HEK293 (cell line): ENCODE measurements at regions not wholly inside any gene's neighbourhood (a gene's known extent, or its start where the extent isn't known, plus 50 kb on each side); places are given as distances from the start of the nearest gene placed in this dataset.

Experiments
- CTCF ChIA-PET: fragments of 350-600 bp; formaldehyde crosslinking; extraction: SDS; loops from one replicate; lab custom pipeline; 2021; ENCODE audit warnings: antibody characterized with exemption; lab: Yijun Ruan, JAX
- POLR2A ChIA-PET: fragments of 300-600 bp; formaldehyde crosslinking; extraction: SDS; loops from one replicate; lab custom pipeline; 2020; ENCODE audit warnings: antibody characterized with exemption, inconsistent platforms; lab: Yijun Ruan, JAX
- H3K27ac ChIP-seq: fragments of 200-500 bp; sonication (Bioruptor generic); 2 replicates; pipeline ENCODE4 v1.5.1; 2014; ENCODE audit warnings: low read depth, low read length, control low read depth, inconsistent platforms; ENCODE audit errors: extremely low read depth
- H3K36me3 ChIP-seq, 2 experiments: fragments of 200-500 bp in 1 of 2; sonication (Bioruptor generic) in 1 of 2; 1 replicate in 1 of 2; 2 replicates in 1 of 2; pipeline ENCODE4 v1.5.1; 2014 to 2017; ENCODE audit warnings: inconsistent platforms in 2 of 2, low read length in 2 of 2; ENCODE audit not compliant: control insufficient read depth in 2 of 2, insufficient read depth in 1 of 2
- H3K4me1 ChIP-seq: fragments of 200-500 bp; sonication (Bioruptor generic); 2 replicates; pipeline ENCODE4 v1.5.1; 2014; ENCODE audit warnings: mild to moderate bottlenecking, low read length, inconsistent platforms; ENCODE audit not compliant: control insufficient read depth, insufficient read depth
- H3K4me3 ChIP-seq: 2 replicates; pipeline ENCODE4 v1.5.1; 2011; ENCODE audit warnings: low read depth, mild to moderate bottlenecking, control low read depth, low read length, moderate library complexity
- H3K9me3 ChIP-seq: fragments of 200-500 bp; sonication (Bioruptor generic); 2 replicates; pipeline ENCODE4 v1.5.1; 2014; ENCODE audit warnings: low read depth, low read length, inconsistent platforms; ENCODE audit not compliant: control insufficient read depth, insufficient read depth
- GFI1B ChIP-seq: fragments of 450-650 bp; formaldehyde crosslinking; IDR thresholded peaks from 2 replicates; pipeline ENCODE4 v1.5.1; 2016; ENCODE audit warnings: missing biosample characterization, missing genetic modification characterization
- HOXA7 ChIP-seq: sonication (generic); formaldehyde crosslinking; IDR thresholded peaks from 2 replicates; pipeline ENCODE4 v1.8.1; 2022; ENCODE audit warnings: missing genetic modification reagents, borderline replicate concordance
- HOXC10 ChIP-seq: sonication (generic); formaldehyde crosslinking; IDR thresholded peaks from 2 replicates; pipeline ENCODE4 v1.8.1; 2023; ENCODE audit warnings: mild to moderate bottlenecking, missing genetic modification reagents
- HOXD13 ChIP-seq: sonication (generic); formaldehyde crosslinking; IDR thresholded peaks from 2 replicates; pipeline ENCODE4 v1.8.0; 2022; ENCODE audit warnings: missing genetic modification reagents, borderline replicate concordance
- KLF10 ChIP-seq: fragments of 450-650 bp; IDR thresholded peaks from 2 replicates; pipeline ENCODE4 v1.5.1; 2018; ENCODE audit warnings: missing biosample characterization, mild to moderate bottlenecking, missing genetic modification characterization
- KLF16 ChIP-seq: fragments of 450-650 bp; formaldehyde crosslinking; IDR thresholded peaks from 2 replicates; pipeline ENCODE4 v1.5.1; 2017; ENCODE audit warnings: missing biosample characterization, missing genetic modification characterization
- RBAK ChIP-seq: fragments of 450-650 bp; formaldehyde crosslinking; IDR thresholded peaks from 2 replicates; pipeline ENCODE4 v1.5.1; 2016; ENCODE audit warnings: missing biosample characterization, missing genetic modification characterization
- SETDB1 ChIP-seq: IDR thresholded peaks from one replicate; pipeline ENCODE4 v1.6.1; 2017; ENCODE audit warnings: mild to moderate bottlenecking, low read length, moderate library complexity, mixed read lengths; ENCODE audit not compliant: insufficient read length
- TRIM28 ChIP-seq: IDR thresholded peaks from 2 replicates; pipeline ENCODE4 v1.6.1; 2011; ENCODE audit warnings: low read length, control low read depth, borderline replicate concordance
- ZBTB1 ChIP-seq: fragments of 450-650 bp; formaldehyde crosslinking; IDR thresholded peaks from 2 replicates; pipeline ENCODE4 v1.5.1; 2016; ENCODE audit warnings: missing biosample characterization, missing genetic modification characterization
- ZNF114 ChIP-seq: fragments of 450-650 bp; formaldehyde crosslinking; IDR thresholded peaks from 2 replicates; pipeline ENCODE4 v1.5.0; 2017; ENCODE audit warnings: missing biosample characterization, missing genetic modification characterization
- ZNF274 ChIP-seq, 2 experiments: fragments of 200-500 bp in 1 of 2; fragments of 450-650 bp in 1 of 2; sonication (Bioruptor generic) in 1 of 2; formaldehyde crosslinking in 1 of 2; IDR thresholded peaks; 2 replicates each; pipeline versions ENCODE4 v1.5.1 to v1.6.1; 2014 to 2016; ENCODE audit warnings: borderline replicate concordance in 1 of 2, inconsistent platforms in 1 of 2, low read length in 1 of 2, missing biosample characterization in 1 of 2, missing genetic modification characterization in 1 of 2
- ZNF350 ChIP-seq: fragments of 450-650 bp; formaldehyde crosslinking; IDR thresholded peaks from 2 replicates; pipeline ENCODE4 v1.5.0; 2017; ENCODE audit warnings: missing biosample characterization, mild to moderate bottlenecking, missing genetic modification characterization
- ZNF404 ChIP-seq: fragments of 450-650 bp; formaldehyde crosslinking; IDR thresholded peaks from 2 replicates; pipeline ENCODE4 v1.5.1; 2017; ENCODE audit warnings: missing biosample characterization, missing genetic modification characterization
- ZNF521 ChIP-seq: fragments of 450-650 bp; formaldehyde crosslinking; IDR thresholded peaks from 2 replicates; pipeline ENCODE4 v1.5.1; 2017; ENCODE audit warnings: missing biosample characterization, mild to moderate bottlenecking, missing genetic modification characterization
- ZNF558 ChIP-seq: fragments of 450-650 bp; formaldehyde crosslinking; IDR thresholded peaks from 2 replicates; pipeline ENCODE4 v1.5.1; 2016; ENCODE audit warnings: missing biosample characterization, missing genetic modification characterization
- ZNF561 ChIP-seq: fragments of 450-650 bp; IDR thresholded peaks from 2 replicates; pipeline ENCODE4 v1.5.1; 2018; ENCODE audit warnings: missing biosample characterization, missing genetic modification characterization, borderline replicate concordance
- ZNF658 ChIP-seq: fragments of 450-650 bp; formaldehyde crosslinking; IDR thresholded peaks from 2 replicates; pipeline ENCODE4; 2016; ENCODE audit warnings: missing biosample characterization, missing genetic modification characterization
- ZNF768 ChIP-seq: fragments of 450-650 bp; formaldehyde crosslinking; IDR thresholded peaks from 2 replicates; pipeline ENCODE4 v1.5.1; 2018; ENCODE audit warnings: missing biosample characterization, mild to moderate bottlenecking, missing genetic modification characterization
- ZNF785 ChIP-seq: fragments of 450-650 bp; formaldehyde crosslinking; IDR thresholded peaks from 2 replicates; pipeline ENCODE4 v1.5.1; 2016; ENCODE audit warnings: missing biosample characterization, missing genetic modification characterization
- ZNF837 ChIP-seq: fragments of 450-650 bp; formaldehyde crosslinking; IDR thresholded peaks from 2 replicates; pipeline ENCODE4 v1.5.1; 2016; ENCODE audit warnings: missing biosample characterization, missing genetic modification characterization
- TF ChIP-seq, protein P1 (sequence below): fragments of 450-650 bp; formaldehyde crosslinking; IDR thresholded peaks from 2 replicates; pipeline ENCODE4 v1.5.1; 2016; ENCODE audit warnings: missing biosample characterization, missing genetic modification characterization, low read depth
- TF ChIP-seq, protein P2 (sequence below): fragments of 450-650 bp; formaldehyde crosslinking; IDR thresholded peaks from 2 replicates; pipeline ENCODE4 v1.5.1; 2016; ENCODE audit warnings: missing biosample characterization, missing genetic modification characterization
- TF ChIP-seq, protein P3 (sequence below): fragments of 450-650 bp; formaldehyde crosslinking; IDR thresholded peaks from 2 replicates; pipeline ENCODE4 v1.5.1; 2016; ENCODE audit warnings: missing biosample characterization, missing genetic modification characterization
- TF ChIP-seq, protein P4 (sequence below): fragments of 450-650 bp; formaldehyde crosslinking; IDR thresholded peaks from 2 replicates; pipeline ENCODE4 v1.5.1; 2016; ENCODE audit warnings: missing biosample characterization, missing genetic modification characterization
- TF ChIP-seq, protein P5 (sequence below): fragments of 450-650 bp; formaldehyde crosslinking; IDR thresholded peaks from 2 replicates; pipeline ENCODE4 v1.5.1; 2016; ENCODE audit warnings: missing biosample characterization, missing genetic modification characterization

DNA sequence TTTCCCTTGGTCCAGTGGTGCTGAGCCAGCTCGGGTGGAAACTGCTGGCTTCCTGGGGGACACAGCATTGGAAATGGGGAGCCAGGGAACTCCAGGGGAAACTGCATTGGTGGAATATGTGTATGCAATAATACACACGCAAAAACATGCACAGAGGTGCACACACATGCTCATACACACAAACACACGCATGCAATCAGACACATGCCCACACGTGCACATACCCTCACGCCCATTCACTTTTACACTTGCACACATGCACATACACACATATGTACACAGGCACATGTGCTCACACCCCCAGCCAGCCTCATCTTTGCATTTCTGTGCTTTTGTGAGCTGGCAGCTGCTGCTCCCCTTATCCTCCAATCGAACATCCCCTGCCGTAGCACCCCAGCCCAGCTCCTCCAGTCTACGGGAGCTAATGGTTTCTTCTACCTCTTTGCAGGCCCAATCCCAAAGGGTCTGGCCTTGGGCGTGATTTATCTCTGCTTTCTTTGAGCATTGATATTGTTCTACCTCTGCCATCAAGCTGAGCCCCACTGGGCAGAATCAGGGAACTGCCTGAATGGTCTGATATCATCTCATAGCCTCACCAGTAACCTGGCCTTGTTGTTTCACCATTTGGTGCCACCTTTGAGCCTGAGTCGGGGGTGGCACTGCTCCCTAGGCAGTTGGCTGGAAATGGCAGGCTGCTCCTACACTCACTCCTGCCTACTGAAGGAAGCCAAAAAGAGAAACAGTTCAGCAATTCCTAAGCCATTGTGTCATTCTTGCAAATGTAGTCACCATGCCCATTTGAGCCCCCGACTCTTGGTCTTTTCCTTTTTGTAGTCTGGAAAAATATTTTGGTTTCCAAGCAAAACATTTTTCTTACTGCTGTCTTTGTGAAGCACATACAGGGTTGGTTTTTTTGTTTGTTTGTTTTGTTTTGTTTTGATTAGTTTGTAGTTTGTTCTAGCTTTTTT lies 104.4 kb upstream of the MAMLD1 start:
- H3K27ac ChIP-seq: no peak overlapping the region
- TF ChIP-seq SETDB1 (no peak), TRIM28 (no peak), ZNF558 (no peak), GFI1B (no peak), ZNF837 (no peak), KLF16 (no peak), ZNF768 (tag by site-specific recombination) (no peak), ZNF521 (tag by site-specific recombination) (no peak), ZNF274 (IDR thresholded peaks at IDR 0.05; ENCODE audit: low read length) (no peak), ZNF274 (tag by site-specific recombination; IDR thresholded peaks at IDR 0.05; ENCODE audit: borderline replicate concordance) (no peak), ZNF658 (tag by site-specific recombination) (no peak), ZNF561 (tag by site-specific recombination) (no peak), ZNF404 (tag by site-specific recombination) (no peak), HOXC10 (CRISPR knock-in tag) (no peak), HOXA7 (no peak)
- TF ChIP-seq, protein P1, sequence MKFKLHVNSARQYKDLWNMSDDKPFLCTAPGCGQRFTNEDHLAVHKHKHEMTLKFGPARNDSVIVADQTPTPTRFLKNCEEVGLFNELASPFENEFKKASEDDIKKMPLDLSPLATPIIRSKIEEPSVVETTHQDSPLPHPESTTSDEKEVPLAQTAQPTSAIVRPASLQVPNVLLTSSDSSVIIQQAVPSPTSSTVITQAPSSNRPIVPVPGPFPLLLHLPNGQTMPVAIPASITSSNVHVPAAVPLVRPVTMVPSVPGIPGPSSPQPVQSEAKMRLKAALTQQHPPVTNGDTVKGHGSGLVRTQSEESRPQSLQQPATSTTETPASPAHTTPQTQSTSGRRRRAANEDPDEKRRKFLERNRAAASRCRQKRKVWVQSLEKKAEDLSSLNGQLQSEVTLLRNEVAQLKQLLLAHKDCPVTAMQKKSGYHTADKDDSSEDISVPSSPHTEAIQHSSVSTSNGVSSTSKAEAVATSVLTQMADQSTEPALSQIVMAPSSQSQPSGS (tag by site-specific recombination): no peak
- TF ChIP-seq, protein P2, sequence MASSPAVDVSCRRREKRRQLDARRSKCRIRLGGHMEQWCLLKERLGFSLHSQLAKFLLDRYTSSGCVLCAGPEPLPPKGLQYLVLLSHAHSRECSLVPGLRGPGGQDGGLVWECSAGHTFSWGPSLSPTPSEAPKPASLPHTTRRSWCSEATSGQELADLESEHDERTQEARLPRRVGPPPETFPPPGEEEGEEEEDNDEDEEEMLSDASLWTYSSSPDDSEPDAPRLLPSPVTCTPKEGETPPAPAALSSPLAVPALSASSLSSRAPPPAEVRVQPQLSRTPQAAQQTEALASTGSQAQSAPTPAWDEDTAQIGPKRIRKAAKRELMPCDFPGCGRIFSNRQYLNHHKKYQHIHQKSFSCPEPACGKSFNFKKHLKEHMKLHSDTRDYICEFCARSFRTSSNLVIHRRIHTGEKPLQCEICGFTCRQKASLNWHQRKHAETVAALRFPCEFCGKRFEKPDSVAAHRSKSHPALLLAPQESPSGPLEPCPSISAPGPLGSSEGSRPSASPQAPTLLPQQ: no peak
- TF ChIP-seq, protein P3, sequence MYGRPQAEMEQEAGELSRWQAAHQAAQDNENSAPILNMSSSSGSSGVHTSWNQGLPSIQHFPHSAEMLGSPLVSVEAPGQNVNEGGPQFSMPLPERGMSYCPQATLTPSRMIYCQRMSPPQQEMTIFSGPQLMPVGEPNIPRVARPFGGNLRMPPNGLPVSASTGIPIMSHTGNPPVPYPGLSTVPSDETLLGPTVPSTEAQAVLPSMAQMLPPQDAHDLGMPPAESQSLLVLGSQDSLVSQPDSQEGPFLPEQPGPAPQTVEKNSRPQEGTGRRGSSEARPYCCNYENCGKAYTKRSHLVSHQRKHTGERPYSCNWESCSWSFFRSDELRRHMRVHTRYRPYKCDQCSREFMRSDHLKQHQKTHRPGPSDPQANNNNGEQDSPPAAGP: no peak
- TF ChIP-seq, all 188 proteins: peak for 0
- H3K4me1 ChIP-seq: no peaks in the 10 kb centered on the region
- POLR2A ChIA-PET: interaction anchor here (0.6 kb wide), 1 partner anchor 15 kb away, joined by 4 read pairs; no protein-coding TSS in a partner anchor
- CTCF ChIA-PET: interaction anchor here (0.9 kb wide), 1 partner anchor 972 kb away, joined by 3 read pairs; no protein-coding TSS in a partner anchor
- H3K36me3 ChIP-seq: no peaks in the 10 kb centered on the region
- H3K9me3 ChIP-seq: no peaks in the 10 kb centered on the region
- H3K4me3 ChIP-seq: no peak overlapping the region

DNA sequence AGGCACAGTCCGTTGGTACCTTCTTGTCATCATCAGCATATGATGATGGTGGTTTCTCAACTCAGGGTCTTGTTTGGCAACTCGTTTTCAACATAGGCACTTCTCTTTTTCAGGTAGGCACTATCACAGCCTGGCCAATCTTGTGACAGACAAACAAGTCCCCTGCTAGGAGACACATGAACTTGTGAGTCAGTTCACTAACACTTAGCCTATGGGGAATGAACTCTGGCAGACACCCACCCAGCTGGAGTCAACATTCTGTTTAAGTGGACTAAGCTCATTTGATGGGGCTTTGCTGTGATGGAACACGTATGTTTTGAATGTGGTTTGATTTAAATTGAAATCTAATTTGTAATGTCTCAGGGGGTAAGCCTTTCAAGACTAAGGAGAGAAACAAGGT lies 100.7 kb upstream of the MAMLD1 start:
- Histone ChIP-seq H3K27ac (no peak overlapping the region), H3K9me3 (no peaks in the 10 kb centered on the region), H3K4me1 (no peaks in the 10 kb centered on the region), H3K36me3 (no peaks in the 10 kb centered on the region), H3K4me3 (no peak overlapping the region)
- POLR2A ChIA-PET: no interaction called here
- CTCF ChIA-PET: no interaction called here
- no peak for TF ChIP-seq KLF10 (tag by site-specific recombination)
- TF ChIP-seq ZBTB1 (tag by site-specific recombination): no peak
- TF ChIP-seq ZNF114 (tag by site-specific recombination): no peak
- no peak for TF ChIP-seq ZNF350 (tag by site-specific recombination)
- TF ChIP-seq, protein P4, sequence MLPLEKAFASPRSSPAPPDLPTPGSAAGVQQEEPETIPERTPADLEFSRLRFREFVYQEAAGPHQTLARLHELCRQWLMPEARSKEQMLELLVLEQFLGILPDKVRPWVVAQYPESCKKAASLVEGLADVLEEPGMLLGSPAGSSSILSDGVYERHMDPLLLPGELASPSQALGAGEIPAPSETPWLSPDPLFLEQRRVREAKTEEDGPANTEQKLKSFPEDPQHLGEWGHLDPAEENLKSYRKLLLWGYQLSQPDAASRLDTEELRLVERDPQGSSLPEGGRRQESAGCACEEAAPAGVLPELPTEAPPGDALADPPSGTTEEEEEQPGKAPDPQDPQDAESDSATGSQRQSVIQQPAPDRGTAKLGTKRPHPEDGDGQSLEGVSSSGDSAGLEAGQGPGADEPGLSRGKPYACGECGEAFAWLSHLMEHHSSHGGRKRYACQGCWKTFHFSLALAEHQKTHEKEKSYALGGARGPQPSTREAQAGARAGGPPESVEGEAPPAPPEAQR (tag by site-specific recombination): no peak
- TF ChIP-seq RBAK (tag by site-specific recombination): no peak
- TF ChIP-seq HOXD13: no peak
- TF ChIP-seq, protein P5, sequence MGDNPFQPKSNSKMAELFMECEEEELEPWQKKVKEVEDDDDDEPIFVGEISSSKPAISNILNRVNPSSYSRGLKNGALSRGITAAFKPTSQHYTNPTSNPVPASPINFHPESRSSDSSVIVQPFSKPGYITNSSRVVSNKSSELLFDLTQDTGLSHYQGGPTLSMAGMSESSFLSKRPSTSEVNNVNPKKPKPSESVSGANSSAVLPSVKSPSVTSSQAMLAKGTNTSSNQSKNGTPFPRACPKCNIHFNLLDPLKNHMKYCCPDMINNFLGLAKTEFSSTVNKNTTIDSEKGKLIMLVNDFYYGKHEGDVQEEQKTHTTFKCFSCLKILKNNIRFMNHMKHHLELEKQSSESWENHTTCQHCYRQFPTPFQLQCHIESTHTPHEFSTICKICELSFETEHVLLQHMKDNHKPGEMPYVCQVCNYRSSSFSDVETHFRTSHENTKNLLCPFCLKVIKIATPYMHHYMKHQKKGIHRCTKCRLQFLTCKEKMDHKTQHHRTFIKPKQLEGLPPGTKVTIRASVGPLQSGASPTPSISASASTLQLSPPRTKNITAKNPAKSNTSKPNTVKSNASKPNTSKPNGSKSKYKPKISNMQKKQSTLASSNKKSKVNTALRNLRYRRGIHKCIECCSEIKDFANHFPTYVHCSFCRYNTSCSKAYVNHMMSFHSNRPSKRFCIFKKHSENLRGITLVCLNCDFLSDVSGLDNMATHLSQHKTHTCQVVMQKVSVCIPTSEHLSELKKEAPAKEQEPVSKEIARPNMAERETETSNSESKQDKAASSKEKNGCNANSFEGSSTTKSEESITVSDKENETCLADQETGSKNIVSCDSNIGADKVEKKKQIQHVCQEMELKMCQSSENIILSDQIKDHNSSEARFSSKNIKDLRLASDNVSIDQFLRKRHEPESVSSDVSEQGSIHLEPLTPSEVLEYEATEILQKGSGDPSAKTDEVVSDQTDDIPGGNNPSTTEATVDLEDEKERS: no peak
- TF ChIP-seq ZNF785 (tag by site-specific recombination): no peak
